Neuronal stem cell (in vitro differentiated cells): ENCODE measurements at regions not wholly inside any gene's neighbourhood (a gene's known extent, or its start where the extent isn't known, plus 50 kb on each side); places are given as distances from the start of the nearest gene placed in this dataset.
"Not testable (repeated sequence)": the region's sequence is repeated elsewhere in the genome, so short reads cannot be mapped to it uniquely, and the experiment has no call there.

ENCODE experiments used
- DNase-seq: peaks from one replicate; pipeline ENCODE4 v3.0.0-alpha.2; 2013; ENCODE audit warnings: low spot score
- H2AFZ ChIP-seq: one replicate; pipeline ENCODE4 v1.6.1; 2013; ENCODE audit warnings: mild to moderate bottlenecking, low read length, inconsistent platforms
- H2AK5ac ChIP-seq: 2 replicates; pipeline ENCODE4 v1.6.1; 2013; ENCODE audit warnings: low read depth, mild to moderate bottlenecking, inconsistent platforms, low read length, moderate library complexity, mixed read lengths
- H2BK120ac ChIP-seq: 2 replicates; pipeline ENCODE4 v1.6.1; 2013; ENCODE audit warnings: low read depth, mild to moderate bottlenecking, inconsistent platforms, low read length, moderate library complexity, mixed read lengths
- H2BK12ac ChIP-seq: one replicate; pipeline ENCODE4 v1.6.1; 2013; ENCODE audit warnings: low read length, inconsistent platforms
- H2BK15ac ChIP-seq: 2 replicates; pipeline ENCODE4 v1.6.1; 2013; ENCODE audit warnings: mild to moderate bottlenecking, low read length, inconsistent platforms, mixed read lengths
- H2BK5ac ChIP-seq: one replicate; pipeline ENCODE4 v1.6.1; 2013; ENCODE audit warnings: inconsistent platforms, mild to moderate bottlenecking, low read length, moderate library complexity
- H3K14ac ChIP-seq: one replicate; pipeline ENCODE4 v1.6.1; 2013; ENCODE audit warnings: low read length, inconsistent platforms
- H3K18ac ChIP-seq: 2 replicates; pipeline ENCODE4 v1.6.1; 2013; ENCODE audit warnings: low read length, inconsistent platforms
- H3K23ac ChIP-seq: 2 replicates; pipeline ENCODE4 v1.6.1; 2013; ENCODE audit warnings: low read depth, mild to moderate bottlenecking, mixed read lengths, low read length, inconsistent platforms; ENCODE audit not compliant: poor library complexity
- H3K27ac ChIP-seq: replicated peaks from 3 replicates; pipeline ENCODE4 v1.5.1; 2013; ENCODE audit warnings: low read length, inconsistent platforms
- H3K27me3 ChIP-seq, 3 experiments: 2 replicates each; pipeline ENCODE4 v1.6.1; 2013; ENCODE audit warnings: low read length in 3 of 3, mild to moderate bottlenecking in 2 of 3, inconsistent platforms in 1 of 3, low read depth in 1 of 3, mixed read lengths in 1 of 3, moderate library complexity in 1 of 3; ENCODE audit not compliant: control insufficient read depth in 3 of 3, insufficient read depth in 3 of 3
- H3K36me3 ChIP-seq, 2 donors: replicated peaks in 1 of 2; 2 replicates each; pipeline ENCODE4 v1.6.1; 2013; ENCODE audit warnings: low read length in 2 of 2; ENCODE audit not compliant: control insufficient read depth in 2 of 2, insufficient read depth in 2 of 2
- H3K4ac ChIP-seq: 2 replicates; pipeline ENCODE4 v1.6.1; 2013; ENCODE audit warnings: inconsistent platforms, mild to moderate bottlenecking, low read length, moderate library complexity
- H3K4me1 ChIP-seq, 2 donors: 1 replicate in 1 of 2; 2 replicates in 1 of 2; pipeline ENCODE4 v1.6.1; 2013; ENCODE audit warnings: low read length in 2 of 2, low read depth in 1 of 2; ENCODE audit not compliant: control insufficient read depth in 2 of 2, insufficient read depth in 1 of 2
- H3K4me2 ChIP-seq: one replicate; pipeline ENCODE4 v1.6.1; 2013; ENCODE audit warnings: mild to moderate bottlenecking, low read length, inconsistent platforms; ENCODE audit not compliant: insufficient read depth, poor library complexity, severe bottlenecking
- H3K4me3 ChIP-seq, 2 donors: 2 replicates each; pipeline ENCODE4 v1.5.1; 2013; ENCODE audit warnings: low read length in 2 of 2, mild to moderate bottlenecking in 2 of 2, inconsistent platforms in 1 of 2, moderate library complexity in 1 of 2
- H3K79me1 ChIP-seq: one replicate; pipeline ENCODE4 v1.6.1; 2013; ENCODE audit warnings: low read depth, mild to moderate bottlenecking, inconsistent platforms, low read length, moderate library complexity
- H3K9ac ChIP-seq: one replicate; pipeline ENCODE4 v1.6.1; 2013; ENCODE audit warnings: mild to moderate bottlenecking, low read depth, low read length, inconsistent platforms; ENCODE audit not compliant: poor library complexity
- H3K9me3 ChIP-seq, 2 donors: replicated peaks in 1 of 2; 2 replicates each; pipeline versions ENCODE3 to v1.6.1; 2013; ENCODE audit warnings: low read length in 2 of 2, mild to moderate bottlenecking in 2 of 2, inconsistent platforms in 1 of 2, low read depth in 1 of 2, mixed read lengths in 1 of 2, moderate library complexity in 1 of 2; ENCODE audit not compliant: control insufficient read depth in 2 of 2, insufficient read depth in 1 of 2
- H4K8ac ChIP-seq: one replicate; pipeline ENCODE4 v1.6.1; 2013; ENCODE audit warnings: low read depth, mild to moderate bottlenecking, inconsistent platforms, low read length, moderate library complexity
- H4K91ac ChIP-seq: one replicate; pipeline ENCODE4 v1.6.1; 2013; ENCODE audit warnings: low read length, low read depth, mild to moderate bottlenecking, inconsistent platforms; ENCODE audit not compliant: poor library complexity
- WGBS, 2 donors: extraction: QIAGEN DNeasy Blood & Tissue Kit; methylation state at CpG; one replicate each; pipeline ENCODE4 v1.1.7; 2013; ENCODE audit warnings: missing lambda C conversion rate in 2 of 2, mixed read lengths in 1 of 2; ENCODE audit not compliant: insufficient read length in 2 of 2, insufficient replicate concordance in 1 of 2; ENCODE audit errors: extremely low coverage in 2 of 2; 5-methylcytosine and 5-hydroxymethylcytosine counted together

GRCh38 chr9:34862836-34863235, 95.2 kb upstream of the PHF24 start:
- no peak overlapping the region for H3K4me3 ChIP-seq
- H2AK5ac ChIP-seq: no peak overlapping the region
- no peak overlapping the region for H2BK12ac ChIP-seq
- H2BK5ac ChIP-seq: no peak overlapping the region
- H3K4me2 ChIP-seq: no peak overlapping the region
- no peak overlapping the region for H3K18ac ChIP-seq
- no peak overlapping the region for H4K8ac ChIP-seq
- H3K9me3 ChIP-seq: peaks cover 0 to 8% of the 10 kb centered on the region in 2 donors
- no peak overlapping the region for H2BK120ac ChIP-seq
- no peak overlapping the region for H2BK15ac ChIP-seq
- peaks cover 0 to 2% (median 0%) of the 10 kb centered on the region in 3 experiments for H3K27me3 ChIP-seq
- H3K23ac ChIP-seq: no peak overlapping the region
- H3K4me1 ChIP-seq: no peaks in the 10 kb centered on the region
- H3K9ac ChIP-seq: no peak overlapping the region
- H3K27ac ChIP-seq: no peak overlapping the region
- no peaks in the 10 kb centered on the region for H3K79me1 ChIP-seq
- H2AFZ ChIP-seq: no peak overlapping the region
- no peak overlapping the region for H3K4ac ChIP-seq
- H3K14ac ChIP-seq: no peak overlapping the region
- DNase-seq: no peak
- no peak overlapping the region for H4K91ac ChIP-seq
- H3K36me3 ChIP-seq: no peaks in the 10 kb centered on the region

GRCh38 chr9:34862043-34862442, 96.0 kb upstream of the PHF24 start:
- Histone ChIP-seq H2AFZ (no peak overlapping the region), H3K18ac (no peak overlapping the region), H4K91ac (no peak overlapping the region), H3K4ac (no peak overlapping the region), H3K27me3 (peaks cover 0 to 2% (median 0%) of the 10 kb centered on the region in 3 experiments), H3K4me1 (no peaks in the 10 kb centered on the region), H3K9me3 (peaks cover 0 to 8% of the 10 kb centered on the region in 2 donors), H2BK5ac (no peak overlapping the region), H3K27ac (no peak overlapping the region), H3K9ac (no peak overlapping the region), H2BK15ac (no peak overlapping the region), H4K8ac (no peak overlapping the region), H2AK5ac (no peak overlapping the region), H2BK12ac (no peak overlapping the region), H3K23ac (no peak overlapping the region), H3K14ac (no peak overlapping the region), H2BK120ac (no peak overlapping the region), H3K4me3 (no peak overlapping the region), H3K4me2 (no peak overlapping the region), H3K79me1 (no peaks in the 10 kb centered on the region), H3K36me3 (no peaks in the 10 kb centered on the region)
- DNase-seq: no peak
- no CpG with 5 or more reads among the region's 4 CpGs for WGBS, 2 donors

- not testable (repeated sequence) for H4K8ac ChIP-seq, H3K14ac ChIP-seq, H3K23ac ChIP-seq, H2BK120ac ChIP-seq, H3K18ac ChIP-seq, H3K27me3 ChIP-seq, H3K4me3 ChIP-seq, H2AK5ac ChIP-seq, H3K4me2 ChIP-seq, H3K27ac ChIP-seq, DNase-seq, H2BK5ac ChIP-seq, H2BK12ac ChIP-seq, H3K36me3 ChIP-seq, H3K4me1 ChIP-seq, H2BK15ac ChIP-seq, H2AFZ ChIP-seq, H3K9me3 ChIP-seq, H4K91ac ChIP-seq, H3K4ac ChIP-seq, H3K79me1 ChIP-seq, H3K9ac ChIP-seq
Measured at GRCh38 chr9:34855016-34855415, 103.1 kb upstream of the PHF24 start.

GRCh38 chr9:34830068-34830467, 120.1 kb upstream of the CCL21 start:
- Histone ChIP-seq H2BK120ac (no peak overlapping the region), H3K27ac (no peak overlapping the region), H3K18ac (no peak overlapping the region), H2BK12ac (no peak overlapping the region), H3K36me3 (no peaks in the 10 kb centered on the region), H3K4me1 (no peaks in the 10 kb centered on the region), H3K4me2 (no peak overlapping the region), H3K9me3 (no peaks in the 10 kb centered on the region), H3K79me1 (no peaks in the 10 kb centered on the region), H3K14ac (no peak overlapping the region), H2BK15ac (no peak overlapping the region), H4K91ac (no peak overlapping the region), H2BK5ac (no peak overlapping the region), H4K8ac (no peak overlapping the region), H3K27me3 (peaks cover 0 to 1% (median 0%) of the 10 kb centered on the region in 3 experiments), H3K9ac (no peak overlapping the region), H2AFZ (no peak overlapping the region), H3K23ac (no peak overlapping the region), H2AK5ac (no peak overlapping the region), H3K4me3 (no peak overlapping the region), H3K4ac (no peak overlapping the region)
- no CpG with 5 or more reads among the region's 1 CpG for WGBS, 2 donors
- no peak for DNase-seq
